A549 (cell line): ENCODE measurements at regions not wholly inside any gene's neighbourhood (a gene's known extent, or its start where the extent isn't known, plus 50 kb on each side); places are given as distances from the start of the nearest gene placed in this dataset.

ENCODE experiments used
- ATAC-seq, 2 experiments: fragments of 200-7000 bp in 1 of 2; fragments of >200 bp in 1 of 2; cut with Nextera tagmentation in 1 of 2; cut with Tn5 transposase in 1 of 2; 3 replicates each; pipeline versions ENCODE4 v1.8.0 to v1.9.1; 2018 to 2020; ENCODE audit warnings: mild to moderate bottlenecking in 1 of 2, moderate library complexity in 1 of 2
- CTCF ChIA-PET: fragments of 300-600 bp; sonication (Branson Sonifier 250); formaldehyde crosslinking; extraction: SDS; loops from one replicate; lab custom pipeline; 2021; ENCODE audit warnings: antibody characterized with exemption, inconsistent platforms; lab: Yijun Ruan, JAX
- POLR2A ChIA-PET: fragments of 350-600 bp; formaldehyde crosslinking; extraction: SDS; loops from one replicate; lab custom pipeline; 2021; ENCODE audit warnings: antibody characterized with exemption, inconsistent platforms; lab: Yijun Ruan, JAX
- DNase-seq, 2 experiments: peaks; one replicate each; pipeline versions ENCODE4 v3.0.0 to v3.0.0-alpha.2; 2011 to 2016; ENCODE audit warnings: low read depth in 1 of 2, low spot score in 1 of 2
- FAIRE-seq: peaks from 2 replicates; lab custom pipeline; 2011; peaks lifted over from hg19 to GRCh38; lab: Jason Lieb, UNC
- H3K27ac ChIP-seq, 2 experiments: fragments of >200 bp; sonication (Bioruptor Twin); formaldehyde crosslinking; 3 replicates each; pipeline ENCODE4 v1.5.1; 2016 to 2017
- H3K4me1 ChIP-seq: fragments of >200 bp; sonication (Bioruptor Twin); formaldehyde crosslinking; 3 replicates; pipeline ENCODE4 v1.6.1; 2016
- H3K4me2 ChIP-seq: fragments of >200 bp; sonication (Bioruptor Twin); formaldehyde crosslinking; 3 replicates; pipeline ENCODE4 v1.6.1; 2016
- H3K4me3 ChIP-seq: fragments of >200 bp; sonication (Bioruptor Twin); formaldehyde crosslinking; 3 replicates; pipeline ENCODE4 v1.5.1; 2016
- H3K9me3 ChIP-seq: fragments of >200 bp; sonication (Bioruptor Twin); formaldehyde crosslinking; 3 replicates; pipeline ENCODE4 v1.6.1; 2016
- ATOH8 ChIP-seq: fragments of 250-450 bp; sonication (Bioruptor Pico); IDR thresholded peaks from 2 replicates; pipeline ENCODE4 v1.5.0; 2020; ENCODE audit warnings: low read depth, mild to moderate bottlenecking, moderate library complexity
- CBX2 ChIP-seq: fragments of 200-600 bp; sonication (generic); IDR thresholded peaks from 2 replicates; pipeline ENCODE4 v1.6.1; 2016; ENCODE audit warnings: low read depth, mild to moderate bottlenecking, borderline replicate concordance
- CEBPB ChIP-seq, 2 experiments: fragments of >200 bp in 1 of 2; sonication (Bioruptor Twin) in 1 of 2; formaldehyde crosslinking in 1 of 2; IDR thresholded peaks; 2 replicates each; pipeline ENCODE4 v1.6.1; 2012 to 2016
- CHD2 ChIP-seq: fragments of 150-350 bp; IDR thresholded peaks from 2 replicates; pipeline ENCODE4 v1.6.1; 2014; ENCODE audit warnings: low read length; ENCODE audit not compliant: partially characterized antibody
- CTCF ChIP-seq: fragments of >200 bp; sonication (Bioruptor Twin); formaldehyde crosslinking; IDR thresholded peaks from 3 replicates; pipeline ENCODE4 v1.5.1; 2016
- FOSL2 ChIP-seq, 2 experiments: fragments of 450-650 bp in 1 of 2; fragments of >200 bp in 1 of 2; sonication (Bioruptor Twin) in 1 of 2; formaldehyde crosslinking; IDR thresholded peaks; 2 replicates each; pipeline versions ENCODE4 v1.5.0 to v1.6.1; 2016 to 2020; ENCODE audit warnings: mild to moderate bottlenecking in 1 of 2, moderate library complexity in 1 of 2
- HES2 ChIP-seq: fragments of >200 bp; sonication (Bioruptor Twin); formaldehyde crosslinking; IDR thresholded peaks from 2 replicates; pipeline ENCODE4 v1.6.1; 2016
- HEYL ChIP-seq: fragments of 250-450 bp; sonication (Bioruptor Pico); IDR thresholded peaks from 2 replicates; pipeline ENCODE4 v1.8.0; 2021; ENCODE audit warnings: mild to moderate bottlenecking, moderate library complexity
- HMGXB4 ChIP-seq: fragments of 250-450 bp; sonication (Bioruptor Pico); IDR thresholded peaks from 2 replicates; pipeline ENCODE4 v1.5.0; 2021; ENCODE audit warnings: mild to moderate bottlenecking, moderate library complexity, borderline replicate concordance
- HOXB13 ChIP-seq: fragments of 250-450 bp; sonication (Bioruptor Pico); IDR thresholded peaks from 2 replicates; pipeline ENCODE4 v1.5.0; 2020; ENCODE audit warnings: low read depth, mild to moderate bottlenecking, moderate library complexity
- NPAS2 ChIP-seq: fragments of 250-450 bp; sonication (Bioruptor Pico); IDR thresholded peaks from 2 replicates; pipeline ENCODE4 v1.8.0; 2022; ENCODE audit warnings: mild to moderate bottlenecking, moderate library complexity, borderline replicate concordance
- NR3C1 ChIP-seq: fragments of >200 bp; sonication (Bioruptor Twin); formaldehyde crosslinking; IDR thresholded peaks from 3 replicates; pipeline ENCODE4 v1.6.1; 2017
- POLR2A ChIP-seq: IDR thresholded peaks from 2 replicates; pipeline ENCODE4 v1.6.1; 2012; ENCODE audit warnings: mild to moderate bottlenecking, low read length
- RCOR1 ChIP-seq: fragments of 150-350 bp; IDR thresholded peaks from 2 replicates; pipeline ENCODE4 v1.6.1; 2014; ENCODE audit warnings: antibody characterized with exemption, low read length, low read depth
- REST ChIP-seq: fragments of 200-600 bp; sonication (generic); IDR thresholded peaks from 2 replicates; pipeline ENCODE4 v1.6.1; 2016; ENCODE audit warnings: antibody characterized with exemption, mild to moderate bottlenecking, moderate library complexity
- RFX5 ChIP-seq: fragments of 450-650 bp; IDR thresholded peaks from 2 replicates; pipeline ENCODE4 v1.7.1; 2014; ENCODE audit warnings: antibody characterized with exemption, mild to moderate bottlenecking, moderate library complexity
- RNF2 ChIP-seq: fragments of 200-600 bp; sonication (generic); IDR thresholded peaks from 2 replicates; pipeline ENCODE4 v1.6.1; 2016; ENCODE audit warnings: low read depth, mild to moderate bottlenecking, antibody characterized with exemption, moderate library complexity, borderline replicate concordance
- SMC3 ChIP-seq: fragments of >200 bp; sonication (Bioruptor Twin); formaldehyde crosslinking; IDR thresholded peaks from 3 replicates; pipeline ENCODE4 v1.6.1; 2018; ENCODE audit warnings: inconsistent platforms
- SREBF2 ChIP-seq: fragments of 450-650 bp; IDR thresholded peaks from 2 replicates; pipeline ENCODE4 v1.6.1; 2014; ENCODE audit warnings: mild to moderate bottlenecking, moderate library complexity
- TFCP2L1 ChIP-seq: fragments of 250-450 bp; sonication (Bioruptor Pico); IDR thresholded peaks from 2 replicates; pipeline ENCODE4 v1.5.0; 2021; ENCODE audit warnings: mild to moderate bottlenecking
- USF2 ChIP-seq: fragments of 450-650 bp; IDR thresholded peaks from 2 replicates; pipeline ENCODE4 v1.6.1; 2014; ENCODE audit warnings: antibody characterized with exemption
- WGBS: methylation state at CpG from one replicate; pipeline ENCODE4 v1.1.6; 2017; ENCODE audit errors: missing lambda C conversion rate; 5-methylcytosine and 5-hydroxymethylcytosine counted together

- H3K27ac ChIP-seq, result no peak overlapping the region
- ChIA-PET CTCF (no interaction called here), POLR2A (no interaction called here)
- no peaks in the 10 kb centered on the region for H3K4me1 ChIP-seq
- TF ChIP-seq HEYL (no peak), HES2 (no peak), TFCP2L1 (CRISPR knock-in tag) (no peak), RCOR1 (no peak), USF2 (no peak), CHD2 (no peak), CTCF (no peak), CEBPB (IDR thresholded peaks at IDR 0.05) (no peak), NPAS2 (no peak), RFX5 (no peak), POLR2A (no peak), HMGXB4 (no peak), REST (no peak), NR3C1 (no peak), CBX2 (no peak), FOSL2 (IDR thresholded peaks at IDR 0.05) (no peak), FOSL2 (CRISPR knock-in tag; IDR thresholded peaks at IDR 0.05) (no peak)
- H3K4me3 ChIP-seq, result no peak overlapping the region
- ATAC-seq, result no peak
- no peak for DNase-seq
- FAIRE-seq, result no peak
- 0% methylated on average over 2 of the region's 2 CpGs for WGBS
- no peaks in the 10 kb centered on the region for H3K9me3 ChIP-seq
- no peak overlapping the region for H3K4me2 ChIP-seq
Measured at GRCh38 chr5:129836321-129836720, 67.9 kb upstream of the CHSY3 start.

GRCh38 chr5:129844764-129845163 lies 59.5 kb upstream of the CHSY3 start:
- ChIA-PET CTCF (interaction anchor here (0.7 to 2.5 kb wide), 3 partner anchors 8 to 73 kb away, joined by 3 to 8 read pairs (median 6); no protein-coding TSS in a partner anchor), POLR2A (no interaction called here)
- FAIRE-seq (no peak), ATAC-seq (no peak), DNase-seq (no peak)
- no peaks in the 10 kb centered on the region for H3K4me1 ChIP-seq
- H3K9me3 ChIP-seq, result no peaks in the 10 kb centered on the region
- H3K27ac ChIP-seq, result no peak overlapping the region
- H3K4me2 ChIP-seq, result no peak overlapping the region
- no peak overlapping the region for H3K4me3 ChIP-seq
- TF ChIP-seq HOXB13 (CRISPR knock-in tag) (no peak), ATOH8 (CRISPR knock-in tag) (no peak), SREBF2 (no peak), NR3C1 (no peak), REST (no peak), SMC3 (no peak), HES2 (no peak), RNF2 (no peak)
